Chondrocyte (in vitro differentiated cells): ENCODE measurements at regions not wholly inside any gene's neighbourhood (a gene's known extent, or its start where the extent isn't known, plus 50 kb on each side); places are given as distances from the start of the nearest gene placed in this dataset.

ENCODE experiments used
- DNase-seq: peaks from one replicate; pipeline ENCODE4 v3.0.0; 2021; ENCODE audit warnings: mixed read lengths, low spot score
- H3K27ac Mint-ChIP-seq: one replicate; pipeline ENCODE4 v1.8.0; 2021; ENCODE audit warnings: mild to moderate bottlenecking, moderate library complexity, mixed read lengths; ENCODE audit not compliant: unreplicated experiment
- H3K27me3 Mint-ChIP-seq: 2 replicates; pipeline ENCODE4 v1.8.0; 2021; ENCODE audit warnings: low read depth, mixed read lengths
- H3K36me3 Mint-ChIP-seq: 2 replicates; pipeline ENCODE4 v1.8.0; 2021; ENCODE audit warnings: low read depth, mixed read lengths
- H3K4me1 Mint-ChIP-seq: 2 replicates; pipeline ENCODE4 v1.8.0; 2021; ENCODE audit warnings: low read depth, mild to moderate bottlenecking, mixed read lengths
- H3K4me3 Mint-ChIP-seq: one replicate; pipeline ENCODE4 v1.8.0; 2021; ENCODE audit warnings: mild to moderate bottlenecking, moderate library complexity, mixed read lengths; ENCODE audit not compliant: unreplicated experiment
- H3K9me3 Mint-ChIP-seq: 2 replicates; pipeline ENCODE4 v1.8.0; 2021; ENCODE audit warnings: low read depth, mixed read lengths
- CTCF ChIP-seq: fragments of 200-600 bp; sonication (generic); IDR thresholded peaks from 2 replicates; pipeline ENCODE4 v1.5.0; 2021; ENCODE audit warnings: antibody characterized with exemption, mild to moderate bottlenecking, moderate library complexity

- H3K27ac Mint-ChIP-seq, result no peak overlapping the region
- H3K27me3 Mint-ChIP-seq, result peaks cover 5% of the 10 kb centered on the region
- TF ChIP-seq CTCF, result no peak
- DNase-seq, result peak; percentile 77
- peaks cover 6% of the 10 kb centered on the region for H3K9me3 Mint-ChIP-seq
- H3K4me1 Mint-ChIP-seq, result no peaks in the 10 kb centered on the region
- H3K36me3 Mint-ChIP-seq, result peaks cover 2% of the 10 kb centered on the region
- H3K4me3 Mint-ChIP-seq, result no peak overlapping the region
These were observed 977.6 kb downstream of the BRD1 start for GRCh38 chr22:48849963-48850657.

- Mint-ChIP-seq H3K4me3 (no peak overlapping the region), H3K36me3 (peaks cover 2% of the 10 kb centered on the region), H3K27ac (no peak overlapping the region), H3K4me1 (no peaks in the 10 kb centered on the region), H3K9me3 (peaks cover 4% of the 10 kb centered on the region), H3K27me3 (peaks cover 9% of the 10 kb centered on the region)
- no peak for TF ChIP-seq CTCF
- peak; percentile 55 for DNase-seq
These were observed 978.3 kb downstream of the BRD1 start for GRCh38 chr22:48849219-48849912.

GRCh38 chr22:48846200-48846599 lies 981.5 kb downstream of the BRD1 start:
- DNase-seq, result no peak
- H3K4me1 Mint-ChIP-seq, result no peaks in the 10 kb centered on the region
- H3K27ac Mint-ChIP-seq, result no peak overlapping the region
- no peak for TF ChIP-seq CTCF
- H3K4me3 Mint-ChIP-seq, result no peak overlapping the region
- no peaks in the 10 kb centered on the region for H3K9me3 Mint-ChIP-seq
- H3K27me3 Mint-ChIP-seq, result peaks cover 13% of the 10 kb centered on the region
- no peaks in the 10 kb centered on the region for H3K36me3 Mint-ChIP-seq

GRCh38 chr22:48845356-48845936 lies 982.2 kb downstream of the BRD1 start:
- no peak for TF ChIP-seq CTCF
- peaks cover 13% of the 10 kb centered on the region for H3K27me3 Mint-ChIP-seq

GRCh38 chr22:48844056-48844675 lies 983.5 kb downstream of the BRD1 start:
- no peak overlapping the region for H3K4me3 Mint-ChIP-seq
- no peak overlapping the region for H3K27ac Mint-ChIP-seq
- no peak for TF ChIP-seq CTCF
- no peaks in the 10 kb centered on the region for H3K36me3 Mint-ChIP-seq
- H3K9me3 Mint-ChIP-seq, result no peaks in the 10 kb centered on the region
- peaks cover 8% of the 10 kb centered on the region for H3K27me3 Mint-ChIP-seq
- H3K4me1 Mint-ChIP-seq, result no peaks in the 10 kb centered on the region
- peak; percentile 77 for DNase-seq

More at GRCh38 chr22:48845356-48845936, 982.2 kb downstream of the BRD1 start:
- no peaks in the 10 kb centered on the region for H3K9me3 Mint-ChIP-seq
- H3K4me3 Mint-ChIP-seq, result no peak overlapping the region
- peak; percentile 77 for DNase-seq
- no peak overlapping the region for H3K27ac Mint-ChIP-seq
- no peaks in the 10 kb centered on the region for H3K36me3 Mint-ChIP-seq
- H3K4me1 Mint-ChIP-seq, result no peaks in the 10 kb centered on the region
